UCSD-AML1 (cell line): ENCODE measurements at regions not wholly inside any gene's neighbourhood (a gene's known extent, or its start where the extent isn't known, plus 50 kb on each side); places are given as distances from the start of the nearest gene placed in this dataset.

Source experiments
- DNase-seq: peaks from one replicate; lab custom pipeline; 2025; ENCODE audit not compliant: unreplicated experiment; lab: John Stamatoyannopoulos, UW

DNA sequence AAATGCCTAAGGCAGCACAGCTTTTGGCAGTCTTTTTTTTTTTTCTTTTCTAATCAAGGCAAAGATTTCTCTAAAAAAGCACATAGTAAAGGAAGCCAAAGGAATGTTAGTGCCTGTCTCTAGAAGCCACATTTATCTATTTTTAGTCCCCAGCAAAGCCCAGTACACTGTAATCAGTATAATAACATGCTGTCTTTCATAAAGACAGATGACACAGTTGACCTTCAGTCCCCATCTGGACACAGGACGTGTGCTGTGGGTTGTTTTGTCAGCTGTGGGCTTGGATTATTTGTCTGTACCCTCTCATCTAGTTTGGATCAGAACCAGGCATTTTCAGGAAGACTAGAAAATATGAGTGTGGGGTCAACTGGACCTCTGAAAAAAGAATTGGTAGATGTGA is 110.4 kb upstream of the CTNNB1 start:
- no peak for DNase-seq

DNA sequence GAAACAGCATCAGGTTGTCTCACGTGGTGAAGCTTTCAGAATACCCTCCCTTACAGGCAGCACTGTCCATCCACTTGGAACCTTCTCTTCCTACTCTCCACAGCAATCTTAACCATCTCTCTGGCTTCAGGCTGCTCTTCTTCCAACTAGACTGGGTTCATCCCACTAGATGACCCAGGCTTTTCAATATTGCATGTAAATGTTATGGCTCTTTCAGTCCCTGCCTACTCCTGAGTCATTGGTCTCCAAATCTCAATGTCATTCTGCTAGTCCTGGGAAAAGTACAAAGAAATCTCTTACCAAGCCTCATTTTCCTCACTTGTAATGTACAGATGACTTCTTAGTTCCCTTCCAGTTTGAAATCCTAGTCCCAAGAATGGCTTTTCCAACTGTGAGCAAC is 109.7 kb upstream of the CTNNB1 start:
- DNase-seq, result no peak

DNA sequence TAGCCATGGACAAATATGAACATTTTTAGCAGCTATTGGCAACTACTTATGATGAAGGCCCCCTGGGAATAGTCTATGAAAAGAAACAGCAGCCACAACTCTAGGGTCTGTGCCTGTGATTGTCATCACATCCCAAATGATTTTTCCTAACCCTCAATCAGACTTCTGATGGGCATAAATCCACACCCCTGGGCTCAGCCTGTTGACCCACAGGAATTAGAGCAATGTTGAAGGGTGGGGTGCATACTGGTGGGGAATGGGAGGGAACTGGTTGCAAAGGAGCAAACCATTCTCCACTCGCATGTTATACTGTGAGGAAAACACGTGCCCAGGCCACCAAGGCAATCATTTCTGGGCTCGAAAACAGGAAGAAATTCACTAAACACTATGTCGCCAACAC is 106.5 kb upstream of the CTNNB1 start:
- no peak for DNase-seq

DNA sequence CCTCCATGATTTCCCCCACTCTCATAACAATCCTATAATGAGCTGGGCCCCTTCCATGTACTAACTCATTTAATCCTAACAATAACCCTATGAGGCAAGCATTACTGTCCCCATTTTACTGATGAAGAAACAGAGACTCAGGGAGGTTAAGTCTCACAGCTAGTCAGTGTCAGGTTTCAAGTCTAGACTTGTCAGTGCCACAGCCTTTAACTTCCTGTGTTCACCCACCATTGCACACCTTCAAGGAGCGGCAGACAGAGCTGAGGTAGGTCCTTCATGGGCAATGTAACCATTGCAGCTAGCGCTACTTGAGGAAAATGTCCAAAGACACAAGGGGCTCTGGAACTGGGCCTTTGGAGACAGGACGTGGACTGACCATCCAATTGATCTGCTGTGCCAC is 105.8 kb upstream of the CTNNB1 start:
- DNase-seq, result no peak

DNA sequence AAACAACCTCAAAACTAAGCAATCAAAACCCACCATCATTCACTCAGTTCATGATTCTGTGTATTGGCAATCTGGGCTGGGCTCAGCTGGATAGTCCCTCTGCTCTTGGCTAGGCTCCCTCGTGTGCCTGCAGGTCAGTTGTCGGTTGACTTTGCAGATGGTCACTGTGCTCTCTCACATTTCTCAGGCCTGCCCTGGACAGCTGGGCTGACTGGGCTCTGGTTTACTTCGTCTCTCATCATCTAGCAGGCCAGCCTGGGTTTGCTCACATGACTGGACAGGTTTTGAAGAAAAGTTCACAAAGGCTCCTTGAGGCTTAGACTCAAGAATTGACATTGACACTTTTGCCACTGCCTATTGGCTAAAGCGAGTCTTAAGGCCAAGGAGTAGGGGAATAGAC is 105.0 kb upstream of the CTNNB1 start:
- DNase-seq, result no peak

DNA sequence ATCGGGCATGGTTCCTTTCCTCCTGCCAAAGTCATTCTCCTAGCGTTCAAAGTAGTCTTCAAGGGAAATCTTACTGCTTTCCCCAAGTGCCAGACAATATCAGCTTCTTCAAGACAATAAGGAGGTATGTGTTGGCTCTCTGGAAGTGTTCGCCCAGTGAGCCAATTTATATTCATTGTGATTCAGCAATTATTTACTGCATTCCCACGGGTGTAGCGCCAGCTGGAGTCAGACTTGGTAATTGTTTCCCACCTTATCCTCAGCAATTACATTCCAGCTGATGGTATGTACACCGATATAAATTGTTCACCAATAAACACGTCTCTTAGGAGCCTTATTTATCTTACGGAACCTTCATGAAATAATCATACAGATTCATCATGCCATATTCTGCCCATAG is 103.6 kb upstream of the CTNNB1 start:
- DNase-seq, result no peak

DNA sequence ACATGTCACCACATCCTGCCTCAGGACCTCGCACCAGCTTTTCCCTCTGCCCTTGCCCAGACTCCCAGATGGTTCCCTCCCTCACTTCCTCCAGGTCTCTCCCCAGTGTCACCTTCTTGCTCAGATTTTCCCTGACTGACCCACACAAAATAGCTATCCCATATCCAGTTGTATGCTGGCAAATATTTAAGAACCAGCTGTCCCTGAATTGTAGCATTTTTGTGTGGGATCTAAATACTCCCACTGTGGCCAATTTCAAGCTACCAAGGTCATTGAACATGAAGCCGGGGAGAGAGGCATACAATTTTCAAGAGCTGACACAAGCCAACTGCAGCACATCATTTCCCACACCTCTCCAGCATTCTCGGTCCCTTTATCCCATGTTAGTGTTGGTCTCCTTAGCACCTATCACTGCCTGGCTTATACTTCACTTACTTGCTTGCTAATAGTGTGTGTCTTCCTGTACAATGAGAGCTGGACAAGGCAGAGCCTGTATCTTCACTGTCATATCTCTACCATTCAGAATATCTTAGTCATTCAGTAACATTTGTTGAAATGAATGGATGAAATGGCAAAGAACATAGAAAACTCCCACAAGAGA is 101.3 kb upstream of the CTNNB1 start:
- no peak for DNase-seq

DNA sequence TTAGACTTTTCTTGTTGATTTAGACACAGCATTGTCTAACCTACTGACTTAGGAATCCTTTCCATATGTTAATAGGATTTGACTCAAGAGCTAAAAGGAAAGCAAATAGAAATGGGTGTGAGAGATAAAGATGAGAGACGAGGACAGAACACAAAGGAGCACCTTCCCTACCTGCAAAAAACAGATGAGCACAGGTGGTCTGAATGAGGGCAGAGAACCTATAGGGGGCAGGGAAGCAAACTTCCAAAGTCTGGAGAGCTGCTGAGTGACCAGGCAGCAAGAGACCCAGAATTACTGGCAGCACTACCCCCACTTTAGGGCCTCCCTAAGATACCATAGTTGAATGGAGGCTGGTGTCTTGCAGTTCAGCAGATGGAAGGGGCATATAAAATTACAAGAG is 98.1 kb upstream of the CTNNB1 start:
- DNase-seq, result no peak

DNA sequence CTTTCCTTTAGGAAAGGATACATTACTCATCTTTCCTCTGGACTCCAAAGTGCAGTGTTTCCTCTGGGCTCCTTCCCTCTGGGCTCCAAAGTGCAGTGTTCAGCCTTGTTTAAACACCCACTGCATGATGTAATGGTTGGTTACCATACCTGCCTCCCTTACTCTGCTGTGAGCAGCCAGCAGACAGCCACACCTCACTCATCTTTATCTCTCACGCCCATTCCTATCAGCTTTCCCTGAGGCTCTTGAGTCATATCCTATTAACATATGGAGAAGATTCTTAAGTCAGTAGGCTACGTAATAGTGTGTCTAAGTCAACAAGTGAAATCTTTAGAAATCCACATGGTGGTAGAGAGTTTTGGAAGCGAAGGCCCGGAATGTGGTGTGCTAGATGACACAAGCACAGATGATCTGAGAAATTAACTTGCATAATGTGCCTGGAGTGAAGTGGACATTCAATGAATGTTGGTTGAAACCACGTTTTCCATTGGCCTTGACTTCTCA is 97.2 kb upstream of the CTNNB1 start:
- no peak for DNase-seq

DNA sequence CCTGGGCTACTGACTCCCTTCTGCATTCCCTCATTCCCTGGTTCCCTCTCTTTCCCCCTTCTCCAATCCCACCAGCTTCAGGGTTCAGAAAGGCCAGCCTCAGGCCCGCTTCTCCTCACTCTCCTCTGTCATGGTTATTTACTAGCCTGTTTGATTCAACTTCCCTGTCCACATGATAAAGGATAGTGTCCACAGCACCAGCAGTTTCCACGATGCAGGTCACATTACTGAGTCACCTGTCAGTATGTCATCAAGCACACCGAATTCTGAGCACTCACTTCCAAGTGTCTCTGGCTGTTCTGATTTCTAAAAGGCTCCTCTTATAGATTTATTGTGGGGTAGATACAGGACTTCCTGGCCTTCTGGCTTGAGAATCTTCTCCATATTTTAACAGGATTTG is 96.6 kb upstream of the CTNNB1 start:
- no peak for DNase-seq

DNA sequence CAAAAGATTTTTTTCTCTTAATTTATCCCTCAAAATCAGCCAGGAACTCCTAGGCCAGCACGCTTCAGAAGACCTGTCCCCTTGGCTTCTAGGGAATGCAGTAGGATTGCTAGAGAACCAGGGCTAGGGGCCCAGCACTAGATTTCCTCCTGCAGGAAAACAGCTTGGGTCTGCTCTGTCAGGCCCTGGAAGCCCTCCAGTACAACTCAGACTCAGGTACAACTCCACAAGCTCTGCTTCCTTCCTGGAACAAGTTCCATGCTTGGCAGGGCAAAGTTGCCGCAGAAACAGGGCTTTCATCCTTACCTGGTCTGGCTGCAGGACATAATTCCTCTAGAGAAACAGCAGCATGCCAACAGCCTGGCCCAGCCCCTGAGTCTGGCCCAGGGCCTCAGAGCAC is 96.1 kb upstream of the CTNNB1 start:
- DNase-seq, result no peak

DNA sequence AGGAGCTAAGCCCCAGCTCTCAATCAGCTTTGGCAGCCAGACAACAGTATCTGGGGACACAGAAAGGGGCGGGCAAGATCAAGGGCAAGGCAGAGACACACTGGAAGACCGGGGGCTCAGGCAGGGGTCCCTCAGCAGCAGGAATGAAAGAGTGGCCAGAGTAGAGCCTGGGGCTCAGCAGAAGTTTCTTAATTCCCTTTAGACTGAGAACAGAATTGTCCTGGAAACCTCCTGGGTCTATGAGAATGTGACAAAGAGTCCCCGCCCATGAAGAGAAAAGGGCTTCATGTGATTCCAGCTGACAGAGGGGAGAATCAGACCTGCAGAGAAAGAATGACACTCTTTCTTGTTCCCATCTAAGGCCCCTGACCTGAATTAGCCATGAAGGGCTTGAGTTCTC is 95.2 kb upstream of the CTNNB1 start:
- DNase-seq, result no peak

DNA sequence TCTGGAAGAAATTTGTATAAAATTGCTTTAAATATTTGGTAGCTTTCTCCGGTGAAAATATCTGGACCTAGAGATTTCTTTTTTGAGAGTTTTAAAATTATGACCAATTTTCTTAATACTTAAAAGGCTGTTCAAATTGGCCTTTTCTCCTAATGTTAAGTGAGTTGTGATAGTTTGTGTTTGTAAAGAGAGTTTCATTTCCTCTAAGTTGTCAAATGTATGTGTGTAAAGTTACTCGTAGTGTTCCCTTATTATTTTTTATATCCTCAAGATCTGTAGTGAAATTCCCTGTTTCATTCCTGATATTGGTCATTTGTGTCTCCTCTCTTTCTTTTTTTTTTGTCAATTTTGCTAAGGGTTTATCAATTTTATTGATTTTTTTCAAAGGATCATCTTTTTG is 92.6 kb upstream of the CTNNB1 start:
- DNase-seq, result no peak

DNA sequence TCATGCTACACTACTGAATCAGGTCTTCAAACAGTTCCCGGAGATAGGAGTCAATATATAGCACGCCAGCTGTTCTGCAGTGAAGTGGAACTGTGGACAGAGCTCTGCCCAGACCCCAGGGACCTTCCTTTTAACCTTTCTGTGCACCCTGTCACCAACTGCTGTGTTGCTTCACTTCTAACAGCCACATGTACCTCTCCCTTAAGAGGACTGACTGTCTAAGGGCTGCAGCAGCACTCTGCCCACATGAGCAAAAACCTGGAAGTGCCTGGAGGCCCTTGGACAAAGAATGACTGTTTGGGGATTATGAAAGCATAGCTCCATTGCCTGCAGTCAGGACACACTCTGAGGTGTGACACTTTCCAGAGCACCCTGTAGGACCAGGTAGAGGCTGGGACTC is 88.3 kb upstream of the CTNNB1 start:
- no peak for DNase-seq

DNA sequence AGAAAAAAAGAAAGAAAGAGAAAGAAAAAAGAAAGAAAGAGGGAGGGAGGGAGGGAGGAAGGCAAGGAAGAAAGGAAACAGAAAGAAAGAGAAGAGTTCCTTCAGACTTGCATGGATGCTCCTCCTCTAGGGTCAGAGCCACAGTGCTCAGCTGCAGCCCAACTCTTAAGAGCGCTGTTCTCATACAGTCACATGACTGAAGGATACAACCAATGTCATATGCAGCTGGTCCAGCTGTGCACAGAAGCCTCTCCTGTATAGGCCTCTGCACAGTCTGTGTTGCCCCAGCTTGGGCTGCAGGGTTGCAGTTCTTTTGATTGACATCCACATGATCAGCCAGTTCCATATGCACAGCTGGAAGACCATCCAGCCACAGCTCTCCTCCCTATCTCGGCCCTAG is 86.8 kb upstream of the CTNNB1 start:
- no peak for DNase-seq

DNA sequence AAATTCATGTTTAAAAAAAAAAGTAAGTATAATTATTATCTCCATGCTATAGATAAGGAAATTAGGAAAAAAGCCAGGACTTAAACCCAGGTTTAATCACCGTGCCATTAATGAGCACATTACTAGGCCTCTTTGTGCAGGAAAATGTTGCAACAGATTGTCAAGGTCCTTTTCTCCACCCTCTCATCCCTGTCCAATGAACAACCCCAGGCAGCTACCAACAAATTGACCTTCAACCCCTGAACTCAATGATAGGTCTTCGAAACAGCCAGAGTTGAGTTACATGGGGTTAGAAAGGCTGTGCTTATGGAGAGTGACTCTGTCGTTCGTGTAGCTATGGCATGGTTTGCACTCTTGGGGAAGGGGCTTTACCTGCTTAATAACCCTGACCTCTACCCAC is 84.2 kb upstream of the CTNNB1 start:
- DNase-seq, result no peak

DNA sequence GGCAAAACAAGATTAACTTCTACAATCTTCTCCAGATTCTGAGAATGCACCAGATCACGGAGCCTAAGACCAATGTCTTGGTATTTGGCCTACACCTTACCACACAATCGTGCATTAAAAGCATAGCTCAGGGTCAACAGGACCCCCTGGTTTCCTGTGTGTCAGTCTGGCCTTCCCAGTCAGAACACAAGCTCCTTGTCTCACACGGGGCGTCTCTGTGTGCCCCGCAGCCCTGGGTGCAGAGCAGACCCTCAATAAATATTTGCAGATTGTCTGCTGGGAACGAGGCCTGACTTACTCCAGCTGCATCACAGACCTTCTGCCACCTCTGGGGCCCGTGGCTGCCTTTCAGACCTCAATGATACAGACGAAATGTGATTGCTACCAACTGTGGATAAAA is 82.5 kb upstream of the CTNNB1 start:
- no peak for DNase-seq

DNA sequence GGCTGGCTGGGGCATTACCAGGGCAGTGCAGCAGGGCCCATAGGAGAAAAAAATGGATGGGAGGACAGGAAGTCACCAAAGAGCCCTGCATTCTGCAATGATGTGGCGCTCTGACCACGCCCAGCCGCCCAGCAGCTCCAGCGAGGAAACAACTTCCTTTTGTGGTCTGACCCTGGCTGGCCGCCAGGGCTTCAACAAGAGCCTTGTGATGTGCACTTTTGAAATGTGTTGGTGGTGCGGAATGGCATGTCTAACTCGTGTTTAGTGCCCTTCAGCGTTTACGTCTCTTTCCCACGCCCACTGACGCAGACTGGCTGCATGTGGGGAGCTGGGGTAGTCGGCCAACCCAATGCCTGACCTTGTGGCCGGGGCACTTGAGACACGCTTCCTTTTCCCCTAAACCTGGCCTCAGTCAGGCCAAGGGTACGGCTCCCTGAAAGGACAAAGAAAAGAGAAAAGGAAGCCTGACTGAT is 81.9 kb upstream of the CTNNB1 start:
- DNase-seq, result peak; percentile 95

DNA sequence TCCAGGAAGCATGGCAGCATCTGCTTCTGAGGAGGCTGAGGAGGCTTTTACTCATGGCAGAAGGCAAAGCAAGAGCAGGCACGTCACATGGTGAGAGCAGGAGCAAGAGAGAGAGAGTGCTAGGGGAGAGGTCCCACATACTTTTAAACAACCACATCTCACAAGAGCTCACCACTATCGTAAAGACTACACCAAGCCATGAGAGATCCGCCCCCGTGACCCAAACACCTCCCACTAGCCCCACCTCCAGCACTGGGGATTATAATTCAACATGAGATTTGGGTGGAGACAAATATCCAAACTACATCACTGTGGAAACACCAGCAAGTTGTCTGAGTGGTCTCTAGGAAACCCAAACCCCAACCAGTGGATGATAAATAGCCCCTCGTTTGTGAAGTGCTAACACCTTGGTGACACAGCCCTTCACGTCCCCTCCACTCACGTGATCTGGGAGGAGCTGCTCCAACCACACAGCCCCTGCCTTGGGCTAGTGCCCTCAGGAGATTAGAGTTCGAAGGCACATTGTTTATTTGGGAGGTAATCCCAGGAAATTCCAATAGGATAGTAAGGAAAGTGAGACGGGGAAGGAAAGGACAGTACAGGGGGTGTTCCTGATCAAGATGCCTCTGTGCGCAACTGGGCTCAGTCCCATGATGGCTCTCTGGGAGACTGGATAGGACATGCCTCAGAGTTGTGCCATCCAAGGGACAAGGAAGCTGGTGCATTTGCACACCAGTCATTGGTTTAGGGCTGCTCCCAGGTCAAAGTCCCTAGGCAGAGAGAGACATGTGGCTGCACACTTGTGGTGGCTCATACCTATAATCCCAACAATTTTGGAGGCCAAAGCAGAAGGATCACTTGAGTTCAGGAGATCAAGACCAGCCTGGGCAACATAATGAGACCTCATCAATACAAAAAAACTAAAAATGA is 80.6 kb upstream of the CTNNB1 start:
- no peak for DNase-seq

DNA sequence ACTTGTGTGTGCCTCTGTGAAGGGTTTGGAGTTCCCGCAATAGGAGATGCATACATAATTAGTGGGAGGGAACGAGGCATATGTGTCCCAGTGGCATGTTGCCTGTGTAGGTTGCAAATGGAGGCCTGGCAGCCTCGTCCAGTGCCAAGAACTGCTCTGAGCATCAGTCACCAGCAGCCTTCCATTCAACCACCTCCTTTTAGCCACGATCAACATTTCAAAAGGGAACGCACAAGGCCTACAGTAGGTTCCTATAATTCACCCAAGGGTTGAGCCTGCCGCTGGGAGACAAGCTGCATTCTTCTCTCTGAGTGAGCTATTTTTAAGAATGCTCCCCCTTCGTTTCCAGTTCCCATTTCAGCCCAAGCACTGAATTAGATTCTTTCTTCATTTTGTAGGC is 78.8 kb upstream of the CTNNB1 start:
- DNase-seq, result no peak

DNA sequence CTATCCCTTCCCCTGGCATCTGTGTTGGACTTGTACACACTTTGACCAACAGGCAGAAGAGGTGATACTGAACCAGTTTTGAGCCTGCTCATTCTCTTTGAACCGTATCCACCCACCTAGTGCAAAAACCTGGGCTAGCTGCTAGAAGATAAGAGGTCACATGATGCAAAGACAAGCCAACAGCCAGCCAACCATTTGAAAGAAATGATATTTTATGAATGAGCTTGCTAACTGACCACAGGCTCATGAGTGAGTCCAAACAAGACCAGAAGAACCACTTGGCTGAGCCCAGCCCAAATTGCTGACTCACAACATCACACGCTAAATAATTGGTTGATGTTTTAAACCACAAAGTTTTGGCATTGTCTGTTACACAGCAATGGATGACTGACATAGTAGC is 74.0 kb upstream of the CTNNB1 start:
- DNase-seq, result no peak

DNA sequence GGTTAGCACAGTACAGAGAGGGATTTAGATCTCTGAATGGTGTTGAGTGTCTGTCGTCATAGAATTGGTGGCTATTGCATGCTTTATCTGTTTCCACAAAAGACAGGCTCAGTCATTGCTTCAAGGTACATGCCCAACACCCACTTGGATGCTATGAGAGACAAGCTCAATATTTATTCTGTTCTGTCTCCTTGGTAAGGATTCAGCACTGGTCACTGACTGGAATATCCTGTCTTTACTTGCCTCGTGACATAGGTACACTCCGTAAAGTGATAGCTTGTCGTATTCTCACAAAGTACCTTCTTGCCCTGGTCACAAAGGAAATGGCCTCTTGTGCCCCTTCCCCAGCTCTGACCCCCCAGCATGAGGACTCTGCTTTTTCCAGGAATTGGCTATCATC is 72.8 kb upstream of the CTNNB1 start:
- DNase-seq, result no peak
